HL-60 (cell line): ENCODE measurements at regions not wholly inside any gene's neighbourhood (a gene's known extent, or its start where the extent isn't known, plus 50 kb on each side); places are given as distances from the start of the nearest gene placed in this dataset.
"Not testable (repeated sequence)": the region's sequence is repeated elsewhere in the genome, so short reads cannot be mapped to it uniquely, and the experiment has no call there.

Experiments used
- DNase-seq, 2 experiments: peaks; one replicate each; pipeline ENCODE4 v3.0.0-alpha.2; 2010 to 2020; ENCODE audit warnings: low read depth in 1 of 2, low spot score in 1 of 2
- H3K27ac ChIP-seq: fragments of 250-450 bp; sonication (Bioruptor Pico); replicated peaks from 2 replicates; pipeline ENCODE4 v1.5.1; 2020; ENCODE audit warnings: mild to moderate bottlenecking, moderate library complexity
- H3K27me3 ChIP-seq: fragments of 250-450 bp; sonication (Bioruptor Pico); 2 replicates; pipeline ENCODE4 v1.5.1; 2021; ENCODE audit warnings: mild to moderate bottlenecking, moderate library complexity; ENCODE audit not compliant: insufficient read depth, poor library complexity, severe bottlenecking
- H3K4me3 ChIP-seq: replicated peaks from 2 replicates; pipeline ENCODE4 v1.5.1; 2011; ENCODE audit warnings: mild to moderate bottlenecking, control low read depth, low read length; ENCODE audit not compliant: insufficient read depth
- GABPA ChIP-seq: IDR thresholded peaks from 2 replicates; pipeline ENCODE4 v1.6.1; 2012; ENCODE audit warnings: low read depth
- POLR2AphosphoS5 ChIP-seq: IDR thresholded peaks from 2 replicates; pipeline ENCODE4 v1.6.1; 2012; ENCODE audit warnings: low read depth
- SPI1 ChIP-seq: IDR thresholded peaks from 2 replicates; pipeline ENCODE4 v1.6.1; 2012; ENCODE audit warnings: low read depth, mild to moderate bottlenecking, borderline replicate concordance
- TF ChIP-seq, protein P1 (sequence below): IDR thresholded peaks from one replicate; pipeline ENCODE4 v1.5.1; 2011; ENCODE audit warnings: low read length, control low read depth, inconsistent platforms; ENCODE audit not compliant: insufficient read depth
- TF ChIP-seq, protein P2 (sequence below): IDR thresholded peaks from 2 replicates; pipeline ENCODE4 v1.6.1; 2012; ENCODE audit warnings: low read depth; ENCODE audit not compliant: insufficient replicate concordance

DNA sequence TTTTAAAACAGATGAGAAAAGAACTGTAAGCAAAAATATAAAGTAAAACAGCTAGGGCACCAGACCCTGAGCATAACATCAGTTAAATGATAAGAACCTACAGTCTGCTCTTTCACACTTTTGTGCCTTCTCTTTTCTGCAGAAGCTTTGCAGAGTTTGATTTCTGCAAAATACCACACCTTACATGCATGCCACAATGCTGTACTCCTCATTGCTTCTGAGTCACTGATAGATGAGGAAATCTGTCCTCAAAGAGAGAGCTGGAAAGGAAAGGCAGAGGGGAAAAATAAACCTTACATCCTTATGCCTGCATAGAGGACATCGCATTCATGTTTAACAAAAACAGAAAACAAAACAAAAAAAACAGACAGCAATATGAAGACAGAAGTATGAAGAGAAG, 142.9 kb downstream of the ATPSCKMT start:
- TF ChIP-seq, protein P1, sequence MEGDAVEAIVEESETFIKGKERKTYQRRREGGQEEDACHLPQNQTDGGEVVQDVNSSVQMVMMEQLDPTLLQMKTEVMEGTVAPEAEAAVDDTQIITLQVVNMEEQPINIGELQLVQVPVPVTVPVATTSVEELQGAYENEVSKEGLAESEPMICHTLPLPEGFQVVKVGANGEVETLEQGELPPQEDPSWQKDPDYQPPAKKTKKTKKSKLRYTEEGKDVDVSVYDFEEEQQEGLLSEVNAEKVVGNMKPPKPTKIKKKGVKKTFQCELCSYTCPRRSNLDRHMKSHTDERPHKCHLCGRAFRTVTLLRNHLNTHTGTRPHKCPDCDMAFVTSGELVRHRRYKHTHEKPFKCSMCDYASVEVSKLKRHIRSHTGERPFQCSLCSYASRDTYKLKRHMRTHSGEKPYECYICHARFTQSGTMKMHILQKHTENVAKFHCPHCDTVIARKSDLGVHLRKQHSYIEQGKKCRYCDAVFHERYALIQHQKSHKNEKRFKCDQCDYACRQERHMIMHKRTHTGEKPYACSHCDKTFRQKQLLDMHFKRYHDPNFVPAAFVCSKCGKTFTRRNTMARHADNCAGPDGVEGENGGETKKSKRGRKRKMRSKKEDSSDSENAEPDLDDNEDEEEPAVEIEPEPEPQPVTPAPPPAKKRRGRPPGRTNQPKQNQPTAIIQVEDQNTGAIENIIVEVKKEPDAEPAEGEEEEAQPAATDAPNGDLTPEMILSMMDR: no peak
- TF ChIP-seq GABPA (no peak), POLR2AphosphoS5 (no peak), SPI1 (no peak)
- TF ChIP-seq, protein P2, sequence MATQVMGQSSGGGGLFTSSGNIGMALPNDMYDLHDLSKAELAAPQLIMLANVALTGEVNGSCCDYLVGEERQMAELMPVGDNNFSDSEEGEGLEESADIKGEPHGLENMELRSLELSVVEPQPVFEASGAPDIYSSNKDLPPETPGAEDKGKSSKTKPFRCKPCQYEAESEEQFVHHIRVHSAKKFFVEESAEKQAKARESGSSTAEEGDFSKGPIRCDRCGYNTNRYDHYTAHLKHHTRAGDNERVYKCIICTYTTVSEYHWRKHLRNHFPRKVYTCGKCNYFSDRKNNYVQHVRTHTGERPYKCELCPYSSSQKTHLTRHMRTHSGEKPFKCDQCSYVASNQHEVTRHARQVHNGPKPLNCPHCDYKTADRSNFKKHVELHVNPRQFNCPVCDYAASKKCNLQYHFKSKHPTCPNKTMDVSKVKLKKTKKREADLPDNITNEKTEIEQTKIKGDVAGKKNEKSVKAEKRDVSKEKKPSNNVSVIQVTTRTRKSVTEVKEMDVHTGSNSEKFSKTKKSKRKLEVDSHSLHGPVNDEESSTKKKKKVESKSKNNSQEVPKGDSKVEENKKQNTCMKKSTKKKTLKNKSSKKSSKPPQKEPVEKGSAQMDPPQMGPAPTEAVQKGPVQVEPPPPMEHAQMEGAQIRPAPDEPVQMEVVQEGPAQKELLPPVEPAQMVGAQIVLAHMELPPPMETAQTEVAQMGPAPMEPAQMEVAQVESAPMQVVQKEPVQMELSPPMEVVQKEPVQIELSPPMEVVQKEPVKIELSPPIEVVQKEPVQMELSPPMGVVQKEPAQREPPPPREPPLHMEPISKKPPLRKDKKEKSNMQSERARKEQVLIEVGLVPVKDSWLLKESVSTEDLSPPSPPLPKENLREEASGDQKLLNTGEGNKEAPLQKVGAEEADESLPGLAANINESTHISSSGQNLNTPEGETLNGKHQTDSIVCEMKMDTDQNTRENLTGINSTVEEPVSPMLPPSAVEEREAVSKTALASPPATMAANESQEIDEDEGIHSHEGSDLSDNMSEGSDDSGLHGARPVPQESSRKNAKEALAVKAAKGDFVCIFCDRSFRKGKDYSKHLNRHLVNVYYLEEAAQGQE: no peak
- Histone ChIP-seq H3K4me3 (no peak overlapping the region), H3K27me3 (no peaks in the 10 kb centered on the region), H3K27ac (no peak overlapping the region)
- no peak for DNase-seq

DNA sequence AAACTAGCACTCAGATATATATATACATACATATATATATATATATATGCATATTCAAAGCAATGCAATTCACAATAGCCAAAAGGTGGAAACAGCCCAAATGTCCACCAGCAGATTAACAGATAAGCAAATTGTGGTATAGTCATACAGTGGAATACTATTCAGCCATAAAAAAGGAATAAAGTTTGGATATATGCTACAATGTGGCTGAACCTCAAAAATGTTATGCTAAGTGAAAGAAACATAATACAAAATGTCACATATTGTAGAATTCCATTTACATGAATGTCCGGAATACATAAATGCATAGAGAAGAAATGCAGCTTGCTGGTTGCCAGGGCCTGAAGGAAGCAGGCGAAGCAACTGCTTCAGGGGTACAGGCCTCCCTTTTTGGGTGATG, 143.4 kb downstream of the ATPSCKMT start:
- Histone ChIP-seq H3K27ac (no peak overlapping the region), H3K4me3 (no peak overlapping the region), H3K27me3 (no peaks in the 10 kb centered on the region)
- no peak for DNase-seq
- TF ChIP-seq, protein P2: no peak
- TF ChIP-seq POLR2AphosphoS5 (no peak), SPI1 (no peak), GABPA (no peak)
- TF ChIP-seq, protein P1: no peak

DNA sequence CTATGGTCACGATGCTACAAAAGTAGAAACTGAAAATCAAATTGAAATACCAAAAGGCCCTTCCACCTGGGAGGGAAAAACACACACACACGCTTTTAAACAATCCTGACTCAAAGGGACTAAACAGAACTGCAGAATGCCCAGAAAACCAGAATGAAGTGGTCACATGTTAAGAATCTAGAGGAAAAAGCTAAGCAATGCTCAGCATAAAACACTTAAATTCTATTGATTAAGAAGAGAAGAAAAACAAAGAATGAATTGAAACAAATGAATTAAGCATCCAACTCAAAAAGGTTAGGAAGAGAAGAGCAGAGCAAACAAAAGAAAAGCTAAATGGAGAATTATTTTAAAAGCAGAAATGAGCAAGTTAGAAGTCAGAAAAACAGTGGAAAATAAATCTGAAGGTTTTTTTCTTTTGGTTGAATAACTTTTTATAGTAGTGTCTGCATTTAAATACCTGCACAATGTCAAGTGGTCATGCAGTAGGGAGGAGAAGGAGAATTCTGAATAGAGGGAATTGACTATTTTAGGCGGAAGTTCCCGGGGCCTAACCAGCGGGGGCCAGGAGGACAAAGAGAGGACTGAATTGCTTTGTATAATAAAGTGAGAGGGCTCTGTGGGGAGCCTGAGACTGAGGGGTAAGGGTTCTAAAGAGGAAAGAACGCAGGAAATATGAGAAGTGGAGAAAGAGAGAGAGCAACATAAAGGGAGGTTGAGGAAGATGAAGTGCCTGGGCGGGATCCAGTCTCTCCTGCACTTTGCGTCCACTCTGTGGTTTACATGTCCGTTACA, 146.8 kb downstream of the ATPSCKMT start:
- no peak for DNase-seq
- Histone ChIP-seq H3K27ac (no peak overlapping the region), H3K27me3 (no peaks in the 10 kb centered on the region), H3K4me3 (no peak overlapping the region)
- TF ChIP-seq SPI1 (no peak), GABPA (no peak), POLR2AphosphoS5 (no peak)
- TF ChIP-seq, protein P2: no peak
- TF ChIP-seq, protein P1: no peak

DNA sequence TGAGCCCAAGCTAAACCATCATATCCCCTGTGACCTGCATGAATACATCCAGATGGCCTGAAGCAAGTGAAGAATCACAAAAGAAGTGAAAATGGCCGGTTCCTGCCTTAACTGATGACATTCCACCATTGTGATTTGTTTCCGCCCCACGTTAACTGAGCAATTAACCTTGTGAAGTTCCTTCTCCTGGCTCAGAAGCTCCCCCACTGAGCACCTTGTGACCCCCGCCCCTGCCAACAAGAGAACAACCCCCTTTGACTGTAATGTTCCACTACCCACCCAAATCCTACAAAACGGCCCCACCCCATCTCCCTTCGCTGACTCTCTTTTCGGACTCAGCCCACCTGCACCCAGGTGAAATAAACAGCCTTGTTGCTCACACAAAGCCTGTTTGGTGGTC, 147.5 kb downstream of the ATPSCKMT start:
- not testable (repeated sequence) for H3K27me3 ChIP-seq, H3K27ac ChIP-seq, H3K4me3 ChIP-seq, DNase-seq
